ENCODE measurements at regions not wholly inside any gene's neighbourhood (a gene's known extent, or its start where the extent isn't known, plus 50 kb on each side); places are given as distances from the start of the nearest gene placed in this dataset.
"Not testable (repeated sequence)": the region's sequence is repeated elsewhere in the genome, so short reads cannot be mapped to it uniquely, and the experiment has no call there.

DNA sequence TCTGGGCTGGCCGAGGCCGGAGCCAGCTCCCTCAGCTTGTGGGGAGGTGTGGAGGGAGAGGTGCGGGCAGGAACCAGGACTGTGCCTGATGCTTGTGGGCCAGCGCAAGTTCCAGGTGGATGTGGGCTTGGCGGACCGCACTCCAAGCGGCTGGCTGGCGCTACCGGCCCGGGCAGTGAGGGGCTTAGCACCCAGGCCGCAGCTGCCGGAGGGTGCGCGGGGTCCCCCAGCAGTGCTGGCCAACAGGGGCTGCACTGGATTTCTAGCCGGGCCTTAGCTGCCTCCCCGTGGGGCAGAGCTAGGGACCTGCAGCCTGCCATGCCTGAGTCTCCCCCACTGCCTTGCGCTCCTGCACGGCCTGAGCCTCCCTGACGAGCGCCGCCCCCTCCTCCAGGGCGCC is 242.8 kb downstream of the CCSER2 start:
- no peak for DNase-seq (ENCODE audit: low read depth)

DNA sequence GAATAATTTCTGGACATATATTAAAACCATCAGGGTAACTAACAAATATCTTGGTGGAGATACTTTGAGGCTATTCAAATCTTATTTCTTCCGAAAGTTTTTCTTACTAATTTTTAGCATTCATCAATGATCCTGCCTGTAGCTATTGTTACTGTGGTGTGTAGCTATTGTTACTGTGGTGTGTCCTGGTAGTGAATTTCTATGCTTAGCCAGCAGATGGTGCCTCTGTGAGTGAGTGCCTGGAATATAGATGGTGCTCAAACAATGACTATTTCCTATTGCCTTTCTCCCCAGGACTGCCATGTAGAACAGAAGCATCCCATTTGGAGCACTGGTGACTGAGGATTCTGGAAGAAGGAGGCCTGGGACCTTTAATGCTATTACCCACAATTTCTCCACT is 245.7 kb downstream of the CCSER2 start:
- DNase-seq (ENCODE audit: low read depth), result no peak

DNA sequence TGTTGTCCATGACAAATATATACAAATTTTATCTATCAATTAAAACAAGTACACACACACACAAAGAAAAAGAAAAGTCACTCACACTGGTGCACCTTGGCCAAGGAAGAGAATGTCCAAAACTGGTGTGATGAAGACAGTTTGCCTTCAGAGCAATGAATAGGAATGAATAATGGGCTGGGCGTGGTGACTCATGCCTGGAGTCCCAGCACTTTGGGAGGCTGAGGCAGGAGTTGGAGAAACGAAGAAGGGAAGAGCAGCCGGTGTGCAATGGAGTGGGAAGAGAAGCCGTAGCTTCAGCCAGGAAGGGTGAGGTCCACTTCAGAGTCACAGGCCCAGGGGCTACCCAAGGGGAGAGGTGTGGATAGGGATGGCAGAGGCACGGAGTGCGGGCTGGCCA is 253.6 kb downstream of the CCSER2 start:
- no peak for DNase-seq (ENCODE audit: low read depth)

DNA sequence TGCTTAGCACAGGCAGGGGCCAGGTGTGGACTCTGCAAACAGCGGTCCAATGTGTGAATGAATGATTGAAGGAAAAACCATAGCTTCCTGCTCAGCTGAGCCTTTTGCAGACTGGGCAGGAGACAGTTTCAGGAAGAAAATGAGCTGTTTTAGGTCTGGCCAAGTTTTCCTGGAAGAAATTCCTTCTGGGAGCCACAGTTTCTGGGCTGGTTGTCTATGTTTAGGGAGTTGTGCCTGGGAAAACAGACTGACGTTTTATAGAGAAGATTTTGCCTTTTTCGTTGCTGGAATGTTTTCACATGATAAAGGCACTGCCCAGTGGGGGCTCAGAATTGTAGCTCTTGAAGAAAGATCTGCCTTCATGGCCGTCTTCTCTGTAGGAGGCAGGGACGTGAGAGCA is 255.1 kb downstream of the CCSER2 start:
- no peak for DNase-seq (ENCODE audit: low read depth)

DNA sequence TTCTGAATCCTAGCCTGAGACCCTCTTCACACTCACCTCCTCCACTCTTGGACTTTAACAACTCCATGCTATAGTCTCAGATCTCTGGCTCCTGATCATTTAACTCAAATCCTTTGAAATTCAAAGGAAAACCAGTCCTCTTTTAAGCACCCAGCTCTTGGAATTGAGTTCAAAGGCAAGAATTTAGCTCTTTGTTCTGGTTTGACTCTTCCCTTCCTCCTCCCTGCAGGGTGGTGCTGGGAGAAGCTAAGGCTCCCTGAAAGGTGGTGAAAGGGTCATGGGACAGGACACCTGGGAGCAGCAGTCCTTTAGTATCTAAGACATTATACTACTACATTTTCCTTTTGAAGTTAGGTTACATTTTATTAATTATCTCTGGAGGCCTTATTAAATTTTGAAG is 259.4 kb downstream of the CCSER2 start:
- no peak for DNase-seq (ENCODE audit: low read depth)

DNA sequence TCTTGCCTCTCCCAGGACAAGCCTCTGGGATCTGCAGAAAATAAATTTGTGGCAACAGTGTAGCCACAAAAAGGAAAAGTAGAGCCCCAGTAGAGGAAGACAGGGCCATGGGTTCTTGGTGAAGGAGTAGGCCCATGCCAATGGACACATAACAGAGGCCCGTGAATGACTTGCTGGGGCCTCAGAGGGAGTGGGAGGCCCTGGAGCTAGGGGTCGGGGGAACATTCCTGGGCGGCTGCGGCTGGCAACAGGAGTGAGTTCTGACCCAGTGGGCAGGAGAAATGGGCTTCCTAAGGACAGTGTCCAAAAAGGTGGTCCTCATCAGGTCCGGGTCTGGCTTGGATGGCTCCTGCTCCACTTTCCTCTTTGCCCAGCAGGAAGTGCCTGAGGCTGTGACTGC is 260.0 kb downstream of the CCSER2 start:
- no peak for DNase-seq (ENCODE audit: low read depth)

DNA sequence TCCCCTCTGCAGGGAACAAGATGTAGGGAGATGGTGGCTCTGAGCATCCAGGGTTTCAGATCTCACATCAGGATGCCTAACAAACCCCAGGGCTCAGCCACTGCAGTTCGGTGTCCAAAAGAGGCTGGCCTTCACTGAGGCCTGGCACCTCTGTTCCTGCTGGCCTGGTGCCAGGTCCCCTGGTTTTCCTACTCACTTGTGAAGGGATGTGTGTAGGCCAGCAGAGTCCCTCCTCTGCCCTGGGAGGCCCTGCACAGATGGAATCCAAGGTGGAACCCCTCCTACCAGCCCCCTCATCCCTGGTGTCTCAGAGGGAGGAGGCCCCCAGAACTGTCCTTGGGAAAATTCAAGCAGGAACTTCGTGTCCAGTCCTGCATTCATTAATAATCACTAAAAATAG is 260.6 kb downstream of the CCSER2 start:
- no peak for DNase-seq (ENCODE audit: low read depth)

DNA sequence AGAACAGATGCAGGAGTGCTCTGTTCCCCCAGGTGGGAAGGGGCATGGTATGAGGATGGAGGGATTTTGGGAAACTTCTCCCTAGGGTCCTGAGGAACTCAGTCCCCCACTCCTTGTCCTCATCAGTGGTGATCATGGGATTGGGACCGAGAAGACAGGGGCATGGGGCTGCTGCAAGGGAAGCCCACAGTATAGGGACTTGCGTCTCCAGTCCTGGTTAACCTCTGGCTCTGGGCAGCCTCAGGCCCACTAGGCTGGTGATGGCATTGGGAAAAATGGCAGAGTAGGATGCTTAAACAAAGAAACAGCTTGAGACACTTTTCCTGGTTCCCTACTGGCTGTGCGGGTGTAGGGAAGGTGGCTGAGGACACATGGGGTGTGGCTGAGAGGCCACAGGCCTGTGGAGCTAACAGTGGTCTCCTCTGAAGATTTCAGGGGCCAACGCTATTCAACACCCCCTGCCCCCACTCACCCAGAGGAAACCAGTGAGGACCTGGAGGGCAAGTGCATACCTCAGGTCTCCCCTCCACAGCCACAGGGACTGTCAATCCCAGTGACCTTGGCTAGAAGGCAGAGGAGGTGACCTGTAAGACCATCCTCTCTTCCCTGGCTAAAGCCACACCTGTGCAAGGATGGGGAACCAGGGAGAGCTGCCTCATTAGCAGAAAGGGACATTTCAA is 261.3 kb downstream of the CCSER2 start:
- DNase-seq (ENCODE audit: low read depth), result no peak

GRCh38 chr10:84590327-84591193 is 262.2 kb downstream of the CCSER2 start:
- no peak for DNase-seq (ENCODE audit: low read depth)

DNA sequence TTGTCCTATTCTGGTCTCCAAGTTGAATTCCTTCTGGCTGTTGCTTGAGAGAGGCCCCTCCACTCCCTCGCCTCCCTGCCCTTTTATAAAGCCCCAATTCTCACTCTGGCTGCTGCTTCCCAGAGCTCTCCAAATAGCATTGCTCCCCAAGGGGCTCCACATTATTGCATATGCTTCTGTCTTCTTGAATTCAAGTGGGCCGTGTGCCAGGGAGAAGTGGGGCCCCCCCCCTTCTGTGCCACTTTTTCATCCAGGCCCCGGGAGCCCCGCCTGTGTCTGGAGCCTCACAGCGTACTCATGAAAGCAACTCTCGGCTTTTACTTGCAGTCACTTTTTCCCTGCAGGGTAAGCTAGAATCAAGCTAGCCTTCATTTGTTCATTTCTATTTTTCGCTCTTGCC is 265.1 kb downstream of the CCSER2 start:
- no peak for DNase-seq (ENCODE audit: low read depth)

- no peak for DNase-seq (ENCODE audit: low read depth)
These were observed 268.2 kb downstream of the CCSER2 start for GRCh38 chr10:84596585-84596984.

- no peak for DNase-seq (ENCODE audit: low read depth)
These were observed 270.9 kb downstream of the CCSER2 start for GRCh38 chr10:84599254-84599653.

GRCh38 chr10:84600947-84601346 is 272.6 kb downstream of the CCSER2 start:
- no peak for DNase-seq (ENCODE audit: low read depth)

GRCh38 chr10:84602543-84602942 is 274.2 kb downstream of the CCSER2 start:
- not testable (repeated sequence) for DNase-seq (ENCODE audit: low read depth)

DNA sequence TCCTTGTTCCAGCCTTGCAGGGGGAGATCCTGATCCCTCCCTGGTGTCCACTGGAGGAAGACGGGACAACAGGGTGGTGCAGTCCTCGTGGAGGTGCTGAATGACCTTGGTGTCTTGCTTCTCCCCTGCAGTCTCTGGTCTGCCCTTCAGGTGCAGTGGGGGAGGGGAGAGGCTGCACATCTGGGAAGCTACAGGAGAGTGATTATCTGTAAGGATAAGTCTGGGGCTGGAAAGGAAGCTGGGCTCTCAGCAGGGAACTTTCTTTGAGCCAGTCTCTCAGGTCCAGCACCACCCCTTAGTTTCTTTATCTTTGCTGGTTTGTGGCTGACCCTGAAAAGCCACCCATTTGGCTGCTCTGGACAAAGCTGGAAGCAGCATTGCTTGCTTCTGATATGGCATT is 275.6 kb downstream of the CCSER2 start:
- no peak for DNase-seq (ENCODE audit: low read depth)

GRCh38 chr10:84605802-84606201 is 277.4 kb downstream of the CCSER2 start:
- DNase-seq (ENCODE audit: low read depth), result peak; percentile 23

GRCh38 chr10:84606428-84606827 is 278.0 kb downstream of the CCSER2 start:
- no peak for DNase-seq (ENCODE audit: low read depth)

DNA sequence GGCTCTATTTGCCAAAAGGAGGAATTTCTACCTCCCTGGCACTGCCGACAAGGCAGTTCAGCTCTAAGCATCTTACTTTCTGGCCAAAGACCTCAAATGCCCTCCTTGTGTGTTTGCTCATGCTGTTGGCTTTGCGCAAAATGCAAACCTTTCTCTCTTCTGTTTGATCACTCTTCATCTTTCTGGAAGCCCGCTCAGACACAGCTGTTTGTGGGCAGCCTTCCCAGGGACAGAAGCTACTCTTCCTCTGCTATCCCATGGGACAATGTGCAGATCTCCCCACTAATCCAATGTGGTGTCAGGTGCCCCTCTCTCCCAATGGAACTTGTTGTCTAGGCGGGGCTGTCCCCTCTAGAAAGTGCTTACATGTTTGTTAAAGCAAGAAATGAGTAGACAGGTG is 278.7 kb downstream of the CCSER2 start:
- DNase-seq (ENCODE audit: low read depth), result no peak

DNA sequence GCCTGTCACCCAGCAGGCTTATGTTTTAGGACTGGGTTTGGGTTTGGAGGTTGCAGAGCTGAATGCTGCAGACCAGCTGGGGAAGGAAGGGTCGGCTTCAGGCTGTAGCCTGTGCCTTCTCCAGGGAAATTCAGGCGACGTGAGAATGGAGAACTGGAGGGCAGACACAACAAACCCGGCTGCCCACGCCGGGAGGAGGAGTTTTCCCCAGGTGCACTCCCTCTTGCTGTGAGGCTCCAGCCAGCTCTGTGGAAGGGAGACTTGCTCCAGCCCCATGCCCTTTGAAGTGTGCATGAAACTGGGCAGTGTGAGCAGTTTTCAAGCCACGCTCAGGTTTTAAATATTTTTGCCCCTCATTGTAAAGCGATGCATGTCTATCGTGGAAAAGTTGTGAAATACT is 279.1 kb downstream of the CCSER2 start:
- no peak for DNase-seq (ENCODE audit: low read depth)

- DNase-seq (ENCODE audit: low read depth), result no peak
These were observed 279.7 kb downstream of the CCSER2 start for GRCh38 chr10:84608126-84608525.

DNA sequence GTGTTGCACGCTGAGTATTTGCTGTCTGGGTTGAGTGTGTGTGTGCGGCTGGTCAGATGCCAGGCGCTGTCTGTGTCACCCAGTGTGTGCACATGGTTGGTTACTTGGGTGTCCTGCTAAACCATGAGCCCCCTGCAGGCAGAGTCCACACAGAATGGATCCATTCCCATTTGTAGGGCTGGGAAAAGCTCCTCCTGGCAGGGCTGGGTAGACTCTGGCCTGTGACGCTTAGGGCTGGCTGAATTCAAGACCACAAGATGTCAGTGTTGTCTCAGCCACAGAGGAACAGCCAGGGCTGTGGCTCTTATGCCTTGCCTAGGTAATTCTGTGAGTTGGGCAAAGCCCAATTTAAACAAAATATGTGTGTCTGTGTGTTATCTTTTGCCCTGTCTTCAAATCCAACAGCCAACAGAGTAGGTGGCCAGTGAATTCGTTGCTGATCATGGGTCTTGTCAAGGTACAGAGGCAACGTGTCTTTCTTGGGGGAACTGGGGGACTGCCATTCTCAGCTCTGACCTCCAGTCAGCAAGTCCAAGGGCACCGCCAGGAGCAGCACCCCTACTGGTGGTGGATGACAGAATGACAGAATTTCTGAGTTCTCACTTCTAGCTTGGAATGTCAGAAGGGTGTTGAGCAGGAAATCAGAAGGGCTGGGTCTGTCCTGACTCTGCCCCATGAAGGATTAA is 285.1 kb downstream of the CCSER2 start:
- DNase-seq (ENCODE audit: low read depth), result peak; percentile 33

DNA sequence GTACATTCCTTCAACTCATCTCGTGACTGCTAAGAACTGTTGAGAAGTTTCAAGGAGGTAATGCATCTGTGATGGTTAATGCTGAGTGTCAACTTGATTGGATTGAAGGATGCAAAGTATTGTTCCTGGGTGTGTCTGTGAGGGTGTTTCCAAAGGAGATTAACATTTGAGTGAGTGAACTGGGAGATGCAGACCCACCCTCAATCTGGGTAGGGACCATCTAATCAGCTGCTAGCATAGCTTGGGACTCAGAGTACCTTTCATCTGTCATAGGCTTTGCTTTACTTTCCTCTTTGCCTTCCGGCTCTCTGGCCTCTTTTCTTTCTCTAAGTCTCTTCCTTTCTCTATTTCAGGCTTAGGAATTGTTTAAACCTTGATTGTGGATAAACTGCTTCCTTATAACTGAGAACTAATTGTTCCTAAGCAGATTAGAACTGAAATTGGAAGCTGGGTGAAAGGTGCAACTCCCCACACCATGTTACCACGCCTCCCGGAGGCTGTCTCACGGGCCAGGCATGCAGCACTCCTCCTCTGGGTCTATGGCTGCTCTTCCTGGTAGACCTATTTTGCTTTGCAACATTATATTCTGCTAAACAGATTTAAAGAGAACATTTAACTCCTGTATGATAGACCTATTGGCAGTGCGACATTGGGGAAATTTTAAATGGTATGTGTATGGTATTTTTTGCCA is 298.2 kb downstream of the CCSER2 start:
- no peak for DNase-seq (ENCODE audit: low read depth)

Measured in M059J (cell line).